AG04450 (cell line): ENCODE measurements at regions not wholly inside any gene's neighbourhood (a gene's known extent, or its start where the extent isn't known, plus 50 kb on each side); places are given as distances from the start of the nearest gene placed in this dataset.
"Not testable (repeated sequence)": the region's sequence is repeated elsewhere in the genome, so short reads cannot be mapped to it uniquely, and the experiment has no call there.

Source experiments
- CTCF ChIA-PET: fragments of 300-600, 350-600 bp; formaldehyde crosslinking; extraction: SDS; loops from one replicate; lab custom pipeline; 2022; ENCODE audit warnings: antibody characterized with exemption, inconsistent platforms; lab: Charles Lee
- POLR2A ChIA-PET: fragments of 350-600 bp; formaldehyde crosslinking; extraction: SDS; loops from one replicate; lab custom pipeline; 2021; ENCODE audit warnings: antibody characterized with exemption, inconsistent platforms; lab: Yijun Ruan, JAX
- DNase-seq: peaks from one replicate; pipeline ENCODE4 v3.0.0-alpha.2; 2011; ENCODE audit warnings: low read depth, low spot score
- H3K27ac ChIP-seq: one replicate; pipeline ENCODE4 v1.5.1; 2012; ENCODE audit warnings: low read depth, low read length, control low read depth
- H3K27me3 ChIP-seq: one replicate; pipeline ENCODE4 v1.6.0; 2012; ENCODE audit warnings: low read length; ENCODE audit not compliant: control insufficient read depth, insufficient read depth
- H3K4me3 ChIP-seq: 2 replicates; pipeline ENCODE4 v1.5.1; 2011; ENCODE audit warnings: mild to moderate bottlenecking, low read depth, low read length, control low read depth
- H3K9me3 ChIP-seq: 2 replicates; pipeline ENCODE4 v1.5.1; 2012; ENCODE audit warnings: low read length; ENCODE audit not compliant: control insufficient read depth, insufficient read depth
- CTCF ChIP-seq: IDR thresholded peaks from 2 replicates; pipeline ENCODE4 v1.5.1; 2011; ENCODE audit warnings: low read depth, low read length, control low read depth, inconsistent platforms

GRCh38 chr11:25793637-25794036, 538.3 kb upstream of the ANO3 start:
- Histone ChIP-seq H3K27me3 (no peaks in the 10 kb centered on the region), H3K4me3 (no peak overlapping the region), H3K9me3 (no peaks in the 10 kb centered on the region), H3K27ac (no peak overlapping the region)
- ChIA-PET POLR2A (no interaction called here), CTCF (no interaction called here)
- TF ChIP-seq CTCF: no peak
- no peak for DNase-seq

DNA sequence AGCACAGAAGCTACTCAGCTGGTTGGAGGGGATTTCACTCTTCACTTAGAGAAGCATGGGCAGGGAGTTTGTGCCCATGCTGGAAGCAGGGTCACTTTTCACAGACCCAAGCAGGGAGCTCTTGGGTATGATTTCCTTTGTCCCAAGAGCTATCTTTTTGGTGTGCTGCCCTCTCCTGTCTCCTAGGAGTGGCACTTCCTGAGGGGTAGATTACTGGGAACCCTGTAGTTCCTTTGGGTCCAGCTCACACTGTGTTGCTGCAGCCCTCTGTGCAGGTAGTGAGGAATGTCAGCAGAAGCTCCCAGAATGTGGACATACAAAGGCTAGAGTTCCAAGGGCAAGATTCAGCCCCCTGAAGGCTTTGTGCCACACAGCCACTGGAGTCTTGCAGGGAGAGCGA, 537.1 kb upstream of the ANO3 start:
- DNase-seq: no peak
- POLR2A ChIA-PET: no interaction called here
- Histone ChIP-seq H3K9me3 (no peaks in the 10 kb centered on the region), H3K27me3 (no peaks in the 10 kb centered on the region), H3K4me3 (no peak overlapping the region), H3K27ac (no peak overlapping the region)
- TF ChIP-seq CTCF: no peak
- CTCF ChIA-PET: no interaction called here

DNA sequence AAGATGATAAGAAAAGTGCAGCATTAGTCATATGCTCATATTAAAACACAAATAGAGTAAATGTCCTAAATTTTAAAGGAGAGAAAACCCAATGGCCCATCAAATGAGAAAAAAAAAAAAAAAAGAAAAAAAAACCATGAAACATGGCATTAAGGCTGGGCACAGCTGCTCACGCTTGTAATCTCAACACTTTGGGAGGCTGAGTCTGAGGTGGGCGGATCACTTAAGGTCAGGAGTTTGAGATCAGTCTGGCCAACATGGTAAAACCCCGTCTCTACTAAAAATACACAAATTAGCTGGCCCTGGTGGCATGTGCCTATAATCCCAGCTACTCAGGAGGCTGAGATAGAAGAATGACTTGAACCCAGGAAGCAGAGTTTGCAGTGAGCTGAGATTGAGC, 515.5 kb upstream of the ANO3 start:
- Histone ChIP-seq H3K9me3 (no peaks in the 10 kb centered on the region), H3K27ac (no peak overlapping the region), H3K4me3 (no peak overlapping the region), H3K27me3 (no peaks in the 10 kb centered on the region)
- DNase-seq: no peak
- ChIA-PET POLR2A (no interaction called here), CTCF (no interaction called here)
- no peak for TF ChIP-seq CTCF

GRCh38 chr11:25824688-25825087, 507.2 kb upstream of the ANO3 start:
- Histone ChIP-seq H3K4me3 (no peak overlapping the region), H3K27me3 (no peaks in the 10 kb centered on the region), H3K9me3 (no peaks in the 10 kb centered on the region), H3K27ac (no peak overlapping the region)
- no peak for DNase-seq
- no peak for TF ChIP-seq CTCF
- CTCF ChIA-PET: no interaction called here
- POLR2A ChIA-PET: no interaction called here

GRCh38 chr11:25831485-25831884, 500.4 kb upstream of the ANO3 start:
- H3K27me3 ChIP-seq, DNase-seq, H3K9me3 ChIP-seq, H3K4me3 ChIP-seq, H3K27ac ChIP-seq, POLR2A ChIA-PET, CTCF ChIA-PET: not testable (repeated sequence)
